ENCODE measurements at regions not wholly inside any gene's neighbourhood (a gene's known extent, or its start where the extent isn't known, plus 50 kb on each side); places are given as distances from the start of the nearest gene placed in this dataset.

GRCh38 chr3:22730701-22731100 lies 472.4 kb upstream of the UBE2E2 start:
- DNase-seq = no peak
- intact Hi-C loops (cut with DNase I; ENCODE audit: low total_unique reads) = no loop called here
- H3K27ac ChIP-seq = no peak overlapping the region
- H3K27me3 ChIP-seq = no peaks in the 10 kb centered on the region
- no peak overlapping the region for H3K4me3 ChIP-seq
- TF ChIP-seq POLR2A (IDR thresholded peaks at IDR 0.05) = no peak
- TF ChIP-seq, protein P1, sequence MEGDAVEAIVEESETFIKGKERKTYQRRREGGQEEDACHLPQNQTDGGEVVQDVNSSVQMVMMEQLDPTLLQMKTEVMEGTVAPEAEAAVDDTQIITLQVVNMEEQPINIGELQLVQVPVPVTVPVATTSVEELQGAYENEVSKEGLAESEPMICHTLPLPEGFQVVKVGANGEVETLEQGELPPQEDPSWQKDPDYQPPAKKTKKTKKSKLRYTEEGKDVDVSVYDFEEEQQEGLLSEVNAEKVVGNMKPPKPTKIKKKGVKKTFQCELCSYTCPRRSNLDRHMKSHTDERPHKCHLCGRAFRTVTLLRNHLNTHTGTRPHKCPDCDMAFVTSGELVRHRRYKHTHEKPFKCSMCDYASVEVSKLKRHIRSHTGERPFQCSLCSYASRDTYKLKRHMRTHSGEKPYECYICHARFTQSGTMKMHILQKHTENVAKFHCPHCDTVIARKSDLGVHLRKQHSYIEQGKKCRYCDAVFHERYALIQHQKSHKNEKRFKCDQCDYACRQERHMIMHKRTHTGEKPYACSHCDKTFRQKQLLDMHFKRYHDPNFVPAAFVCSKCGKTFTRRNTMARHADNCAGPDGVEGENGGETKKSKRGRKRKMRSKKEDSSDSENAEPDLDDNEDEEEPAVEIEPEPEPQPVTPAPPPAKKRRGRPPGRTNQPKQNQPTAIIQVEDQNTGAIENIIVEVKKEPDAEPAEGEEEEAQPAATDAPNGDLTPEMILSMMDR (IDR thresholded peaks at IDR 0.05) = no peak
- no peaks in the 10 kb centered on the region for H3K4me1 ChIP-seq
- no peaks in the 10 kb centered on the region for H3K36me3 ChIP-seq
- H3K9me3 ChIP-seq = no peaks in the 10 kb centered on the region

DNA sequence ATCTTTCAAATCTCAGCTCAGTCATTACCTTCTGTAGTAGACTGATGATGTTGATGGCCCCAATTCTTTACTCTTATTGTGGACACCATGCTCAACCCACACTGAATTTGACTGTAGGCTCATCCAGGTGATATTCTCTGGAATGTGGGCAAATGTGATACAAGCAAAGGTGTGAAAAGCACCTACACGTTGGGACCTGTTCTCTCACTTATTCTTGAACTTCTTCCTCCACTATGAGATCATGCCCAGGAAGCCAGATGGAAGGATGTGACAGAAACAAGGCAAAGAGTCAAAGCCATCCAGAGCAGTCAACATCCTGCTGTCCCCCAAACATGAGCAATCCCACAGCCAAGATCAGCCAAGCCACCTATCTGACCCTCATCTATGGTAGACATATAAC lies 471.2 kb upstream of the UBE2E2 start:
- H3K27me3 ChIP-seq = no peaks in the 10 kb centered on the region
- no peaks in the 10 kb centered on the region for H3K36me3 ChIP-seq
- H3K4me1 ChIP-seq = no peaks in the 10 kb centered on the region
- intact Hi-C loops (cut with DNase I; ENCODE audit: low total_unique reads) = no loop called here
- H3K4me3 ChIP-seq = no peak overlapping the region
- TF ChIP-seq POLR2A (IDR thresholded peaks at IDR 0.05) = no peak
- TF ChIP-seq, protein P1 (IDR thresholded peaks at IDR 0.05) = no peak
- H3K9me3 ChIP-seq = no peaks in the 10 kb centered on the region
- no peak for DNase-seq
- H3K27ac ChIP-seq = no peak overlapping the region

DNA sequence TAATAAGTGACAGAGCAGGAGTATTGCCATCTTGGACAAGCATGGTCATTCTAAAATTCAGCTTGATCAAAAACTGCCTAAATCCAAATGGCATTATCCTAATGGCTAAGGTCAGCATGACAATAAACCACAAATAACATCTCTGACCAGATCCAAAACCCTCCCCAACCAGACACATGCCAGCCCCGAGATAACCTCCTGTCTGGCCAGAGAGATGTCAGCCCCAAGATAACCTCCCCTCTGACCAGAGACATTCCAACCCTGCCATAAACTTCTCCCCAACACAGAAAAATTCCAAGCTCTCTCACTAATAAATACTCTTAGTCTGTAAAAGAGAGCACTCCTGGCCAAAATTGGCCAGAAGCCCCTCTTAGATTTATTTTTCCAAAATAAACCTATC lies 470.5 kb upstream of the UBE2E2 start:
- intact Hi-C loops (cut with DNase I; ENCODE audit: low total_unique reads) = no loop called here
- TF ChIP-seq, protein P1 (IDR thresholded peaks at IDR 0.05) = no peak
- TF ChIP-seq POLR2A (IDR thresholded peaks at IDR 0.05) = no peak
- no peak overlapping the region for H3K27ac ChIP-seq

DNA sequence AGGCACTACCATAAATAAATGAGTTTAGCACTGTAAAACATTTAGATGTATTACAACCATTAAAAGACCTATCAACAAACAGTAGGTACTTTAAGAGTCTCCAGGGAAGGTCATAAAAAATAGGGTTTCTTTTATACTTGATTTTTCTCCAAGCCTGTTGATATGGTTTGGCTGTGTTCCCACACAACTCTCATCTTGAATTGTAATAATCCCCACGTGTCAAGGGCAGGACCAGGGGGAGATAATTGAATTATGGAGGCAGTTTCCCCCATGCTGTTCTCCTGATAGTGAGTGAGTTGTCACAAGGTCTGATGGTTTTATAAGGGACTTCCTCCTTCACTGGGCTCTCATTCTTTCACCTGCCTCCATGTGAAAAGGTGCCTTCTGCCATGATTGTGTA lies 468.9 kb upstream of the UBE2E2 start:
- Histone ChIP-seq H3K4me3 (no peak overlapping the region), H3K36me3 (no peaks in the 10 kb centered on the region), H3K27ac (no peak overlapping the region), H3K27me3 (no peaks in the 10 kb centered on the region), H3K9me3 (no peaks in the 10 kb centered on the region), H3K4me1 (no peaks in the 10 kb centered on the region)
- no peak for DNase-seq
- intact Hi-C loops (cut with DNase I; ENCODE audit: low total_unique reads) = no loop called here
- TF ChIP-seq, protein P1 (IDR thresholded peaks at IDR 0.05) = no peak
- TF ChIP-seq POLR2A (IDR thresholded peaks at IDR 0.05) = no peak

More for the DNA sequence above, 470.5 kb upstream of the UBE2E2 start:
- H3K4me3 ChIP-seq = no peak overlapping the region
- H3K9me3 ChIP-seq = no peaks in the 10 kb centered on the region
- DNase-seq = no peak
- H3K36me3 ChIP-seq = no peaks in the 10 kb centered on the region
- no peaks in the 10 kb centered on the region for H3K27me3 ChIP-seq
- no peaks in the 10 kb centered on the region for H3K4me1 ChIP-seq

DNA sequence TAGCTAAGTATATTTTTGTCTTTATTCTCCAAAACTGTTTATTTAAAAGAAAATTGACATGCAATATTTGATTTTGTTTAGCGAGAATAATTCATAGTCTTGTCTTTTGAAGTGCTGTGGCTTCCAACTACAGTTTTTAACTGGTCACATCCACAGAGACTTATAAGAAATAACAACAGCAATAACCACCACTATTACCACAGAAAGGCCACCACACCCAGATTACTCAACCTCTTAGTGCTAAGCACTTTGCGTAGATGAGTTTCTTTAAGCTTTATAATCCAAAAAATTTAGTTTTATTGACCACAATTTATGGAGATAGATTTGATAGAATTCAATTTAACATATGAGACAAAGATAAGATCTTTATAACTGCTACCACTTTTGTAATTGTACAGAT lies 468.4 kb upstream of the UBE2E2 start:
- no peak for DNase-seq
- H3K4me3 ChIP-seq = no peak overlapping the region
- H3K4me1 ChIP-seq = no peaks in the 10 kb centered on the region
- no peak overlapping the region for H3K27ac ChIP-seq
- no peaks in the 10 kb centered on the region for H3K9me3 ChIP-seq
- H3K27me3 ChIP-seq = no peaks in the 10 kb centered on the region
- H3K36me3 ChIP-seq = no peaks in the 10 kb centered on the region
- TF ChIP-seq POLR2A (IDR thresholded peaks at IDR 0.05) = no peak
- TF ChIP-seq, protein P1 (IDR thresholded peaks at IDR 0.05) = no peak
- intact Hi-C loops (cut with DNase I; ENCODE audit: low total_unique reads) = no loop called here
